K562 (cell line): ENCODE measurements at regions not wholly inside any gene's neighbourhood (a gene's known extent, or its start where the extent isn't known, plus 50 kb on each side); places are given as distances from the start of the nearest gene placed in this dataset.

Source experiments
- BRD4 ChIP-seq: fragments of 200-600 bp; sonication (generic); IDR thresholded peaks from 2 replicates; pipeline ENCODE4 v1.6.1; 2017; ENCODE audit warnings: inconsistent platforms
- C11orf30 ChIP-seq: fragments of 450-650 bp; IDR thresholded peaks from 2 replicates; pipeline ENCODE4 v1.6.1; 2016; ENCODE audit warnings: low read depth, mild to moderate bottlenecking
- DPF2 ChIP-seq: fragments of 450-650 bp; IDR thresholded peaks from 2 replicates; pipeline ENCODE4 v1.6.1; 2016
- ESRRA ChIP-seq: fragments of 450-650 bp; IDR thresholded peaks from 2 replicates; pipeline ENCODE4 v1.6.1; 2014; ENCODE audit warnings: low read depth, mild to moderate bottlenecking, moderate library complexity, borderline replicate concordance
- HMG20A ChIP-seq: fragments of 450-650 bp; formaldehyde crosslinking; conservative IDR thresholded peaks from 2 replicates; pipeline ENCODE4 v1.4.0; 2020; ENCODE audit warnings: mild to moderate bottlenecking, mixed read lengths
- JUN ChIP-seq, 2 experiments: sonication (generic) in 1 of 2; formaldehyde crosslinking in 1 of 2; IDR thresholded peaks; 2 replicates each; pipeline versions ENCODE4 v1.6.1 to v1.8.0; 2012 to 2022; ENCODE audit warnings: borderline replicate concordance in 2 of 2, mild to moderate bottlenecking in 2 of 2, improper control_type of control experiment in 1 of 2, low read depth in 1 of 2, low read length in 1 of 2, missing genetic modification reagents in 1 of 2
- JUND ChIP-seq, 2 experiments: IDR thresholded peaks; 2 replicates in 1 of 2; 3 replicates in 1 of 2; pipeline ENCODE4 v1.6.1; 2011; ENCODE audit warnings: borderline replicate concordance in 2 of 2, low read depth in 2 of 2, low read length in 2 of 2, improper control_type of control experiment in 1 of 2, missing biosample characterization in 1 of 2, missing genetic modification characterization in 1 of 2, missing genetic modification reagents in 1 of 2
- KDM1A ChIP-seq, 2 experiments: fragments of 450-650 bp; IDR thresholded peaks; 2 replicates each; pipeline ENCODE4 v1.6.1; 2016; ENCODE audit warnings: mild to moderate bottlenecking in 2 of 2
- MAFG ChIP-seq: fragments of 450-650 bp; conservative IDR thresholded peaks from 2 replicates; pipeline ENCODE4 v1.6.1; 2016; ENCODE audit warnings: missing genetic modification characterization, missing compliant biosample characterization
- MAFK ChIP-seq: IDR thresholded peaks from 2 replicates; pipeline ENCODE4 v1.6.1; 2011; ENCODE audit warnings: low read length, improper control_type of control experiment
- NR2C2 ChIP-seq, 2 experiments: fragments of 200-800 bp in 1 of 2; sonication (Bioruptor generic) in 1 of 2; sonication (generic) in 1 of 2; formaldehyde crosslinking in 1 of 2; IDR thresholded peaks; 2 replicates each; pipeline versions ENCODE4 v1.6.1 to v1.8.0; 2016 to 2022; ENCODE audit warnings: mild to moderate bottlenecking in 1 of 2, missing compliant biosample characterization in 1 of 2, missing genetic modification characterization in 1 of 2, missing genetic modification reagents in 1 of 2
- SMAD4 ChIP-seq: fragments of 250-450 bp; sonication (Bioruptor Pico); conservative IDR thresholded peaks from 2 replicates; pipeline ENCODE4 v1.8.0; 2021; ENCODE audit warnings: inconsistent platforms, mild to moderate bottlenecking, moderate library complexity
- ZNF134 ChIP-seq: fragments of 250-450 bp; sonication (Bioruptor Pico); conservative IDR thresholded peaks from 2 replicates; pipeline ENCODE4 v1.4.0; 2020
- ZNF232 ChIP-seq: sonication (generic); formaldehyde crosslinking; IDR thresholded peaks from 2 replicates; pipeline ENCODE4 v1.8.0; 2022; ENCODE audit warnings: mild to moderate bottlenecking, missing genetic modification reagents
- ZNF24 ChIP-seq: fragments of 450-650 bp; IDR thresholded peaks from 2 replicates; pipeline ENCODE4 v1.6.1; 2016
- ZNF668 ChIP-seq: fragments of 250-450 bp; sonication (Bioruptor Pico); IDR thresholded peaks from 2 replicates; pipeline ENCODE4 v1.8.0; 2022; ENCODE audit warnings: mild to moderate bottlenecking, inconsistent platforms
- TF ChIP-seq, protein P1 (sequence below), 2 experiments: fragments of 450-650 bp; conservative IDR thresholded peaks; 2 replicates each; pipeline ENCODE4 v1.6.1; 2017; ENCODE audit warnings: mild to moderate bottlenecking in 2 of 2, moderate library complexity in 2 of 2
- TF ChIP-seq, protein P2 (sequence below): fragments of 450-650 bp; IDR thresholded peaks from 2 replicates; pipeline ENCODE4 v1.7.1; 2018; ENCODE audit warnings: mild to moderate bottlenecking, low read depth; ENCODE audit not compliant: partially characterized antibody
- TF ChIP-seq, protein P3 (sequence below): fragments of 450-650 bp; formaldehyde crosslinking; IDR thresholded peaks from 2 replicates; pipeline ENCODE4 v1.4.0; 2020; ENCODE audit warnings: mild to moderate bottlenecking, moderate library complexity
- TF ChIP-seq, protein P4 (sequence below): sonication (generic); formaldehyde crosslinking; IDR thresholded peaks from 2 replicates; pipeline ENCODE4 v1.8.1; 2023; ENCODE audit warnings: mild to moderate bottlenecking, missing genetic modification reagents

DNA sequence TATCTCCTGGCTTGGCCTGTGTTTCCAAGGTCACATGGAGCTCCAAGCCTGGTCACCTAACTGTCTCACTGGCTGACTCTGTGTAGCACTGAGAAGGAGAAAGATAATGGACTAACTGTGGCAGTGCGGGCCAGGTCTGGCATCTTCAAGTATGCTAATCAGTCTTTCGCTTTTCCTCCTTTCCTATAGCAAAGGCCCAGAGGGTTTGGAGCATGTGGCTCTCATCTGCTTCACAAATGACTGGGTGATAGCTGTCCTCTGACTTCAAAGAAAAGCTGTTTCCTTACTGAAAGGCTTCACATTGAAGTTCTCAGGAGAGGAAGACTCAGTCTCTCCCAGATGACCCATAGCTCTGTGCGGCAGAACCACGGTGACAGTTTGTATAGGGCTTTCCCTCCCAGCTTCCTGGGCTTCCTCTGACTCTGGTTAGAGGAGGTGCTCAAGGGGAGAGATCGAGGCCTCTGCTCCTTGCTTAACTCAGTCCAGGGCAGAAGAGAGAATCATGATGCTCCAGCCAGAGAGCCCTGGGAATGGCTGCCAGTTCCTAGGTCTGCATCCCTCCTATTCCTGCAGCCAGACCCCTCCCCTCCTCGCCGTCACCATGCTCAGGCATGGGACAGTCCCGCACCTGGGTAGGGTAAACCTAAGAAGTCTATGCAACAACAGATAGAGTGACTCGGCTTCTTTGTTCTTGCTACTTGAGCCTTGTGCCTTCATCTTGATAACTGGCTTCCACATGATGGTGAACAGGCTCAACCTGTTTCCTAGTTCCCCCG, 72.3 kb downstream of the CCDC71L start (continued):
- TF ChIP-seq, protein P1, sequence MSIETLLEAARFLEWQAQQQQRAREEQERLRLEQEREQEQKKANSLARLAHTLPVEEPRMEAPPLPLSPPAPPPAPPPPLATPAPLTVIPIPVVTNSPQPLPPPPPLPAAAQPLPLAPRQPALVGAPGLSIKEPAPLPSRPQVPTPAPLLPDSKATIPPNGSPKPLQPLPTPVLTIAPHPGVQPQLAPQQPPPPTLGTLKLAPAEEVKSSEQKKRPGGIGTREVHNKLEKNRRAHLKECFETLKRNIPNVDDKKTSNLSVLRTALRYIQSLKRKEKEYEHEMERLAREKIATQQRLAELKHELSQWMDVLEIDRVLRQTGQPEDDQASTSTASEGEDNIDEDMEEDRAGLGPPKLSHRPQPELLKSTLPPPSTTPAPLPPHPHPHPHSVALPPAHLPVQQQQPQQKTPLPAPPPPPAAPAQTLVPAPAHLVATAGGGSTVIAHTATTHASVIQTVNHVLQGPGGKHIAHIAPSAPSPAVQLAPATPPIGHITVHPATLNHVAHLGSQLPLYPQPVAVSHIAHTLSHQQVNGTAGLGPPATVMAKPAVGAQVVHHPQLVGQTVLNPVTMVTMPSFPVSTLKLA (conservative IDR thresholded peaks at IDR 0.05): no peak
- peak; percentile 62 for TF ChIP-seq C11orf30
- TF ChIP-seq ZNF668 (CRISPR knock-in tag): no peak
- no peak for TF ChIP-seq ESRRA
- no peak for TF ChIP-seq BRD4
- TF ChIP-seq, protein P2, sequence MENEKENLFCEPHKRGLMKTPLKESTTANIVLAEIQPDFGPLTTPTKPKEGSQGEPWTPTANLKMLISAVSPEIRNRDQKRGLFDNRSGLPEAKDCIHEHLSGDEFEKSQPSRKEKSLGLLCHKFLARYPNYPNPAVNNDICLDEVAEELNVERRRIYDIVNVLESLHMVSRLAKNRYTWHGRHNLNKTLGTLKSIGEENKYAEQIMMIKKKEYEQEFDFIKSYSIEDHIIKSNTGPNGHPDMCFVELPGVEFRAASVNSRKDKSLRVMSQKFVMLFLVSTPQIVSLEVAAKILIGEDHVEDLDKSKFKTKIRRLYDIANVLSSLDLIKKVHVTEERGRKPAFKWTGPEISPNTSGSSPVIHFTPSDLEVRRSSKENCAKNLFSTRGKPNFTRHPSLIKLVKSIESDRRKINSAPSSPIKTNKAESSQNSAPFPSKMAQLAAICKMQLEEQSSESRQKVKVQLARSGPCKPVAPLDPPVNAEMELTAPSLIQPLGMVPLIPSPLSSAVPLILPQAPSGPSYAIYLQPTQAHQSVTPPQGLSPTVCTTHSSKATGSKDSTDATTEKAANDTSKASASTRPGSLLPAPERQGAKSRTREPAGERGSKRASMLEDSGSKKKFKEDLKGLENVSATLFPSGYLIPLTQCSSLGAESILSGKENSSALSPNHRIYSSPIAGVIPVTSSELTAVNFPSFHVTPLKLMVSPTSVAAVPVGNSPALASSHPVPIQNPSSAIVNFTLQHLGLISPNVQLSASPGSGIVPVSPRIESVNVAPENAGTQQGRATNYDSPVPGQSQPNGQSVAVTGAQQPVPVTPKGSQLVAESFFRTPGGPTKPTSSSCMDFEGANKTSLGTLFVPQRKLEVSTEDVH: no peak
- TF ChIP-seq, protein P3, sequence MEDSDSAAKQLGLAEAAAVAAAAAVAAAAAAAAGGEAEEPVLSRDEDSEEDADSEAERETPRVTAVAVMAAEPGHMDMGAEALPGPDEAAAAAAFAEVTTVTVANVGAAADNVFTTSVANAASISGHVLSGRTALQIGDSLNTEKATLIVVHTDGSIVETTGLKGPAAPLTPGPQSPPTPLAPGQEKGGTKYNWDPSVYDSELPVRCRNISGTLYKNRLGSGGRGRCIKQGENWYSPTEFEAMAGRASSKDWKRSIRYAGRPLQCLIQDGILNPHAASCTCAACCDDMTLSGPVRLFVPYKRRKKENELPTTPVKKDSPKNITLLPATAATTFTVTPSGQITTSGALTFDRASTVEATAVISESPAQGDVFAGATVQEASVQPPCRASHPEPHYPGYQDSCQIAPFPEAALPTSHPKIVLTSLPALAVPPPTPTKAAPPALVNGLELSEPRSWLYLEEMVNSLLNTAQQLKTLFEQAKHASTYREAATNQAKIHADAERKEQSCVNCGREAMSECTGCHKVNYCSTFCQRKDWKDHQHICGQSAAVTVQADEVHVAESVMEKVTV (CRISPR knock-in tag): no peak
- TF ChIP-seq, protein P4, sequence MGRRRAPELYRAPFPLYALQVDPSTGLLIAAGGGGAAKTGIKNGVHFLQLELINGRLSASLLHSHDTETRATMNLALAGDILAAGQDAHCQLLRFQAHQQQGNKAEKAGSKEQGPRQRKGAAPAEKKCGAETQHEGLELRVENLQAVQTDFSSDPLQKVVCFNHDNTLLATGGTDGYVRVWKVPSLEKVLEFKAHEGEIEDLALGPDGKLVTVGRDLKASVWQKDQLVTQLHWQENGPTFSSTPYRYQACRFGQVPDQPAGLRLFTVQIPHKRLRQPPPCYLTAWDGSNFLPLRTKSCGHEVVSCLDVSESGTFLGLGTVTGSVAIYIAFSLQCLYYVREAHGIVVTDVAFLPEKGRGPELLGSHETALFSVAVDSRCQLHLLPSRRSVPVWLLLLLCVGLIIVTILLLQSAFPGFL (CRISPR knock-in tag): no peak
- no peak for TF ChIP-seq ZNF134 (CRISPR knock-in tag)
- TF ChIP-seq KDM1A (IDR thresholded peaks at IDR 0.05): no peak
- TF ChIP-seq ZNF232 (CRISPR knock-in tag): no peak
- TF ChIP-seq SMAD4: peak; percentile 77; the same call in 1 of the 2 replicates
- no peak for TF ChIP-seq NR2C2 (CRISPR knock-in tag; IDR thresholded peaks at IDR 0.05)
- no peak for TF ChIP-seq NR2C2 (tag; IDR thresholded peaks at IDR 0.05)
- peak; percentile 58; the same call in 1 of the 2 replicates for TF ChIP-seq DPF2
- no peak for TF ChIP-seq HMG20A
- 0 out of 2 replicates have a peak, but pooled peaks have one; percentile 43 for TF ChIP-seq JUND (IDR thresholded peaks at IDR 0.05; ENCODE audit: borderline replicate concordance, low read depth, low read length)
- peak; percentile 48; the same call in 1 of the 3 replicates for TF ChIP-seq JUND (tag; IDR thresholded peaks at IDR 0.05; ENCODE audit: borderline replicate concordance, low read depth, low read length)
- no peak for TF ChIP-seq ZNF24
- TF ChIP-seq JUN (IDR thresholded peaks at IDR 0.05; ENCODE audit: borderline replicate concordance, low read depth, low read length): 0 out of 2 replicates have a peak, but pooled peaks have one; percentile 28
- TF ChIP-seq JUN (CRISPR knock-in tag; IDR thresholded peaks at IDR 0.05; ENCODE audit: borderline replicate concordance): no peak
- TF ChIP-seq MAFK: peak; percentile 45
- peak; percentile 62 for TF ChIP-seq MAFG (tag)
